H9 (cell line): ENCODE measurements at regions not wholly inside any gene's neighbourhood (a gene's known extent, or its start where the extent isn't known, plus 50 kb on each side); places are given as distances from the start of the nearest gene placed in this dataset.

ENCODE experiments used
- DNase-seq: peaks from one replicate; pipeline ENCODE4 v3.0.0-alpha.2; 2017
- H2AFZ ChIP-seq: one replicate; pipeline ENCODE4 v1.6.1; 2013; ENCODE audit warnings: mild to moderate bottlenecking, low read length, control low read depth, moderate library complexity
- H2AK5ac ChIP-seq: 2 replicates; pipeline ENCODE4 v1.6.1; 2013; ENCODE audit warnings: low read length, control low read depth, mixed read lengths; ENCODE audit not compliant: insufficient read length
- H2BK120ac ChIP-seq: one replicate; pipeline ENCODE4 v1.6.1; 2013; ENCODE audit warnings: low read depth, mild to moderate bottlenecking, low read length, control low read depth, inconsistent platforms; ENCODE audit not compliant: poor library complexity, severe bottlenecking
- H2BK12ac ChIP-seq: 2 replicates; pipeline ENCODE4 v1.6.1; 2013; ENCODE audit warnings: low read length, control low read depth, mixed read lengths, low read depth; ENCODE audit not compliant: insufficient read length
- H2BK15ac ChIP-seq: 2 replicates; pipeline ENCODE4 v1.6.1; 2013; ENCODE audit warnings: low read depth, low read length, control low read depth
- H2BK20ac ChIP-seq: one replicate; pipeline ENCODE4 v1.6.1; 2013; ENCODE audit warnings: low read depth, mild to moderate bottlenecking, low read length, control low read depth, inconsistent platforms; ENCODE audit not compliant: poor library complexity, severe bottlenecking
- H2BK5ac ChIP-seq: 2 replicates; pipeline ENCODE4 v1.6.1; 2013; ENCODE audit warnings: low read length, control low read depth, mixed read lengths; ENCODE audit not compliant: insufficient read length
- H3K14ac ChIP-seq: 2 replicates; pipeline ENCODE4 v1.6.1; 2013; ENCODE audit warnings: low read length, control low read depth; ENCODE audit not compliant: insufficient read depth
- H3K18ac ChIP-seq: 2 replicates; pipeline ENCODE4 v1.6.1; 2013; ENCODE audit warnings: low read depth, mild to moderate bottlenecking, mixed read lengths, low read length, control low read depth; ENCODE audit not compliant: insufficient read length
- H3K23ac ChIP-seq: 2 replicates; pipeline ENCODE4 v1.6.1; 2013; ENCODE audit warnings: low read length, control low read depth, mixed read lengths, low read depth; ENCODE audit not compliant: insufficient read length
- H3K23me2 ChIP-seq: 2 replicates; pipeline ENCODE4 v1.6.1; 2013; ENCODE audit warnings: low read depth, mild to moderate bottlenecking, mixed read lengths, low read length, control low read depth; ENCODE audit not compliant: insufficient read length, poor library complexity, severe bottlenecking
- H3K27ac ChIP-seq: 2 replicates; pipeline ENCODE4 v1.5.1; 2013; ENCODE audit warnings: low read length, control low read depth, mixed read lengths, low read depth; ENCODE audit not compliant: insufficient read length
- H3K27me3 ChIP-seq: 2 replicates; pipeline ENCODE4 v1.6.1; 2013; ENCODE audit warnings: low read length, control low read depth, inconsistent platforms; ENCODE audit not compliant: insufficient read depth
- H3K4ac ChIP-seq: 2 replicates; pipeline ENCODE4 v1.6.1; 2013; ENCODE audit warnings: low read depth, mild to moderate bottlenecking, control low read depth, inconsistent platforms, low read length, moderate library complexity
- H3K4me1 ChIP-seq: 2 replicates; pipeline ENCODE4 v1.6.1; 2013; ENCODE audit warnings: low read length, control low read depth, inconsistent platforms; ENCODE audit not compliant: insufficient read depth
- H3K4me2 ChIP-seq: 2 replicates; pipeline ENCODE4 v1.6.1; 2013; ENCODE audit warnings: low read length, control low read depth, mixed read lengths; ENCODE audit not compliant: insufficient read length, insufficient read depth
- H3K56ac ChIP-seq: 2 replicates; pipeline ENCODE4 v1.6.1; 2013; ENCODE audit warnings: low read depth, mild to moderate bottlenecking, mixed read lengths, low read length, control low read depth; ENCODE audit not compliant: insufficient read length
- H3K79me1 ChIP-seq: 2 replicates; pipeline ENCODE4 v1.6.1; 2013; ENCODE audit warnings: low read depth, mild to moderate bottlenecking, moderate library complexity, low read length, control low read depth, inconsistent platforms; ENCODE audit not compliant: insufficient read depth, poor library complexity, severe bottlenecking
- H3K79me2 ChIP-seq: 2 replicates; pipeline ENCODE4 v1.6.1; 2013; ENCODE audit warnings: low read length, control low read depth, inconsistent platforms; ENCODE audit not compliant: insufficient read depth
- H3K9ac ChIP-seq: 2 replicates; pipeline ENCODE4 v1.6.1; 2013; ENCODE audit warnings: low read length, control low read depth, mixed read lengths; ENCODE audit not compliant: insufficient read length; ENCODE audit errors: extremely low read depth
- H3K9me3 ChIP-seq: one replicate; pipeline ENCODE4 v1.6.1; 2013; ENCODE audit warnings: low read depth, low read length, inconsistent platforms; ENCODE audit not compliant: control insufficient read depth
- H3T11ph ChIP-seq: one replicate; pipeline ENCODE4 v1.6.1; 2013; ENCODE audit warnings: mild to moderate bottlenecking, low read length, control low read depth, inconsistent platforms
- H4K20me1 ChIP-seq: one replicate; pipeline ENCODE4 v1.6.1; 2013; ENCODE audit not compliant: control insufficient read depth, insufficient read length, insufficient read depth
- H4K5ac ChIP-seq: 2 replicates; pipeline ENCODE4 v1.6.1; 2013; ENCODE audit warnings: low read depth, mild to moderate bottlenecking, mixed read lengths, low read length, control low read depth; ENCODE audit not compliant: insufficient read length
- H4K8ac ChIP-seq: replicated peaks from 2 replicates; pipeline ENCODE4 v1.6.1; 2013; ENCODE audit warnings: low read length, control low read depth, mixed read lengths, low read depth; ENCODE audit not compliant: insufficient read length
- H4K91ac ChIP-seq: 2 replicates; pipeline ENCODE4 v1.6.1; 2013; ENCODE audit warnings: low read depth, mild to moderate bottlenecking, moderate library complexity, mixed read lengths, low read length, control low read depth; ENCODE audit not compliant: insufficient read length
- H3K27ac Mint-ChIP-seq, 3 experiments: 2 replicates in 2 of 3; 3 replicates in 1 of 3; pipeline ENCODE4 v1.8.0; 2020 to 2021; ENCODE audit warnings: mixed read lengths in 3 of 3, mild to moderate bottlenecking in 1 of 3, moderate library complexity in 1 of 3
- H3K27me3 Mint-ChIP-seq: 2 replicates; pipeline ENCODE4 v1.8.0; 2021; ENCODE audit warnings: low read depth, mild to moderate bottlenecking, moderate library complexity, mixed read lengths
- H3K36me3 Mint-ChIP-seq, 3 experiments: 2 replicates in 2 of 3; 3 replicates in 1 of 3; pipeline ENCODE4 v1.8.0; 2020 to 2021; ENCODE audit warnings: low read depth in 3 of 3, mixed read lengths in 3 of 3; ENCODE audit not compliant: insufficient read depth in 1 of 3
- H3K4me1 Mint-ChIP-seq, 2 experiments: 2 replicates each; pipeline ENCODE4 v1.8.0; 2020; ENCODE audit warnings: mixed read lengths in 2 of 2
- H3K4me3 Mint-ChIP-seq, 2 experiments: 2 replicates in 1 of 2; 3 replicates in 1 of 2; pipeline ENCODE4 v1.8.0; 2020 to 2021; ENCODE audit warnings: mild to moderate bottlenecking in 2 of 2, mixed read lengths in 2 of 2, moderate library complexity in 1 of 2
- H3K9me3 Mint-ChIP-seq, 2 experiments: 2 replicates in 1 of 2; 3 replicates in 1 of 2; pipeline ENCODE4 v1.8.0; 2020; ENCODE audit warnings: mild to moderate bottlenecking in 2 of 2, mixed read lengths in 2 of 2, moderate library complexity in 1 of 2
- WGBS: extraction: QIAGEN DNeasy Blood & Tissue Kit; methylation state at CpG from one replicate; pipeline ENCODE4 v1.1.7; 2013; ENCODE audit warnings: missing lambda C conversion rate, low lambda C conversion rate, mixed read lengths; ENCODE audit not compliant: insufficient read length; ENCODE audit errors: extremely low coverage; 5-methylcytosine and 5-hydroxymethylcytosine counted together
- TF ChIP-seq, protein P1 (sequence below): fragments of 200-600 bp; sonication (generic); conservative IDR thresholded peaks from 3 replicates; pipeline ENCODE4 v1.8.0; 2021; ENCODE audit warnings: antibody characterized with exemption, mild to moderate bottlenecking

- Mint-ChIP-seq H3K9me3 (no peaks in the 10 kb centered on the region), H3K36me3 (no peaks in the 10 kb centered on the region), H3K4me3 (no peak overlapping the region), H3K27ac (no peak overlapping the region), H3K4me1 (no peaks in the 10 kb centered on the region), H3K27me3 (no peaks in the 10 kb centered on the region)
- Histone ChIP-seq H2AK5ac (no peak overlapping the region), H2BK12ac (no peak overlapping the region), H2BK120ac (no peak overlapping the region), H3K79me1 (no peaks in the 10 kb centered on the region), H2BK15ac (no peak overlapping the region), H3K9ac (no peak overlapping the region), H3K9me3 (no peaks in the 10 kb centered on the region), H3T11ph (no peak overlapping the region), H4K8ac (no peak overlapping the region), H3K4me1 (no peaks in the 10 kb centered on the region), H3K56ac (no peak overlapping the region), H2BK5ac (no peak overlapping the region), H3K18ac (no peak overlapping the region), H3K4ac (no peak overlapping the region), H3K27ac (no peak overlapping the region), H2BK20ac (no peak overlapping the region), H4K5ac (no peak overlapping the region), H3K23me2 (no peaks in the 10 kb centered on the region), H4K20me1 (no peaks in the 10 kb centered on the region), H4K91ac (no peak overlapping the region), H2AFZ (no peak overlapping the region), H3K27me3 (no peaks in the 10 kb centered on the region), H3K79me2 (no peaks in the 10 kb centered on the region), H3K14ac (no peak overlapping the region), H3K23ac (no peak overlapping the region), H3K4me2 (no peak overlapping the region)
- TF ChIP-seq, protein P1, sequence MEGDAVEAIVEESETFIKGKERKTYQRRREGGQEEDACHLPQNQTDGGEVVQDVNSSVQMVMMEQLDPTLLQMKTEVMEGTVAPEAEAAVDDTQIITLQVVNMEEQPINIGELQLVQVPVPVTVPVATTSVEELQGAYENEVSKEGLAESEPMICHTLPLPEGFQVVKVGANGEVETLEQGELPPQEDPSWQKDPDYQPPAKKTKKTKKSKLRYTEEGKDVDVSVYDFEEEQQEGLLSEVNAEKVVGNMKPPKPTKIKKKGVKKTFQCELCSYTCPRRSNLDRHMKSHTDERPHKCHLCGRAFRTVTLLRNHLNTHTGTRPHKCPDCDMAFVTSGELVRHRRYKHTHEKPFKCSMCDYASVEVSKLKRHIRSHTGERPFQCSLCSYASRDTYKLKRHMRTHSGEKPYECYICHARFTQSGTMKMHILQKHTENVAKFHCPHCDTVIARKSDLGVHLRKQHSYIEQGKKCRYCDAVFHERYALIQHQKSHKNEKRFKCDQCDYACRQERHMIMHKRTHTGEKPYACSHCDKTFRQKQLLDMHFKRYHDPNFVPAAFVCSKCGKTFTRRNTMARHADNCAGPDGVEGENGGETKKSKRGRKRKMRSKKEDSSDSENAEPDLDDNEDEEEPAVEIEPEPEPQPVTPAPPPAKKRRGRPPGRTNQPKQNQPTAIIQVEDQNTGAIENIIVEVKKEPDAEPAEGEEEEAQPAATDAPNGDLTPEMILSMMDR: no peak
- DNase-seq: no peak
- no CpG with 5 or more reads among the region's 3 CpGs for WGBS
These were observed 247.4 kb upstream of the RBMS3 start for GRCh38 chr3:29033511-29033910.
